HG02852 (cell line): ENCODE measurements at regions not wholly inside any gene's neighbourhood (a gene's known extent, or its start where the extent isn't known, plus 50 kb on each side); places are given as distances from the start of the nearest gene placed in this dataset.

Experiments used
- ATAC-seq: cut with Tn5 transposase; IDR thresholded peaks from one replicate; pipeline ENCODE4 v1.9.1; 2021; ENCODE audit warnings: mild to moderate bottlenecking, moderate library complexity; ENCODE audit not compliant: unreplicated experiment

DNA sequence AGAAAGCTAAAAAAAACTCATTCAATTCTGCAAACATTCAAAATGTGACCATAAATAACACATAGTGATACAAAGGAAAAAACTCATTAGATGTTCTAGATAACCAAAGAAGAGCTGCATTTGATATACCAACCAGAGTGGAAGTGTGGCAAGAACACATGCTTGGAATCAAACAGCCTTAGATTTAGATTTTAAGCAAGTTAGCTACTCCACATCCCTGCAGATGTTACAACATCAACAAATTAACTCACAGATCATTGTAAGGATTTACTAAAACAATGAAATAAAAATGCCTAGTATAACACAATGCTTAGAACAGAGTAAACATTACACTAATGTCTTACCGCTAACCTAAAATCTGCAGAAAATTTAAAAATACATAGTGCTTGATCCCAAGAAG lies 114.0 kb upstream of the AKIP1 start:
- ATAC-seq = no peak

DNA sequence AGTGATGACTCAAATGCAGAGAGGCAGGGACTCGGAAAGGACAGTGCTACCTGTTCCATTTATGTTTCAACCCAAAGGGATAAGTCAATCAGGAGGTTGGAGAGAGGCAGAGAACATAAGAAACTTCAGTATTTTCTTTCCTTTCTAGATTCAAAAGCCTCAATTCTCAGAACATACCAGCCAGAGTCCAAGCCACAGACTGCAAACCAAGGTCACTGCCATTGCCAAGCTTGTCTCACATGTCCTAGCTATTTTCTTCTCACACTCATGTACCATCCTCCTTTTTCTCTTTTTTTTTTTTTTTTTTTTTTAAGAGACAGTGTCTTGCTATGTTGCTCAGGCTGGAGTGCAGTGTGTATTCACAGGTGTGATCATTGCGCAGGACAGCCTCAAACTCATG lies 111.7 kb upstream of the AKIP1 start:
- ATAC-seq = no peak

DNA sequence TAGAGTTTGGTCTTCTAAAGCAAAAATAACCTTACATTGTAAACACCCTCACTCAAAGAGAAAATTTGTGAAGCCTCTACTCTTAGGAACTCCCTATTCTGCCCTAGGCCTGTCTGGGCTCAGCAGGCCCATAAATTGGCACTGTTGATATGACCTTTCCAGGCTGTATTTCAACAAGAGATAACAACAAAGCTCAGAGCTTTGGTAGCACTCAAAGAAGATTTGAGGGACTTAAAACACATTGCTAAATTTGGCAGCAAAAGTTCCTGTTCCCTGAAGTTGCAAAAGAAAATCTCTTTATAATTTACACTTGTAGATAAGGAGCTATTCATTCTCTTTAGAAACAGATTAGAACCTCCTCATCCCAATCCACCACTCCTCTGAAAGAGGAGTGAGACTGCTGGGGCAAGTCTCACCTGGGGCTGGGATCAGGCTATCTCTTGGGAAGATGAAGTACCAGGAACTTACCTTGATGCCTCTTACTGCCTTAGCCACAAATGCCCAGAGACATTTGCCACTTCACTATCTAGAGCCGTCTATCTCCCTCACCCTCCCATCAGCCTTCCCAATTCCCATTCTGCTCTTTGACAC lies 110.4 kb upstream of the AKIP1 start:
- ATAC-seq = no peak

DNA sequence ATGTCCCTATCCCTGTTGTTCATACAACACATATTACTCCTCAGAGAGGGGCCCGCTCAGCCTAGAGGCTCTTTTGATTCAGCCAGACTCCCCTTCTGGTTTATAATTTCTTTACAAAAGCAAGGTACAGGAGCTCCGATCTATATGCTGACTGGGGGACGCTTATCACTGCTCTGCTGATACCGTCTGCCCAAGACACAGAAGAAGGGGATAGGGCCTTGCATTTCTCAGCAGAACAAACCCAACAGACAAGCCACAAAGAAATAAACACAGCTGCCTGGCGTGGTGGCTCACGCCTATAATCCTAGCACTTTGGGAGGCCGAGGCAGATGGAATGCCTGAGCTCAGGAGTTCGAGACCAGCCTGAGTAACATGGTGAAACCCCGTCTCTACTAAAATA lies 109.9 kb upstream of the AKIP1 start:
- ATAC-seq = no peak

DNA sequence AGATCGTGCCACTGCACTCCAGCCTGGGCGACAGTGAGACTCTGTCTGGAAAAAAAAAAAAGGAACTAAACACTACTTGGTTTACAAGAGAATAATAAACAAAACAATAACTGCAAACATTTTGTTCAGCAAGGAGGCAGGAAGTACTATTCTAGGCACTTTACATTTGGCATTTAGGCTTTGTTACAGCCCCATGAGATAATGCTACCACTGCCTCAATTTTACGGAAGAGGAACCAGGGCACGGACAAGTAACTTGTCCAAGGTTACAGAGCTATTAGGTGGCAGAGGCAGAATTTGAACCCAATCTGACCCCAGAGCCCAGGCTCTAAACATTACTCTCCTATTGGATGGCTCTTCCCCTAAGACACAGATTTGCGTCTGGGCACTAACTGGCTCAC lies 108.7 kb upstream of the AKIP1 start:
- ATAC-seq = no peak

DNA sequence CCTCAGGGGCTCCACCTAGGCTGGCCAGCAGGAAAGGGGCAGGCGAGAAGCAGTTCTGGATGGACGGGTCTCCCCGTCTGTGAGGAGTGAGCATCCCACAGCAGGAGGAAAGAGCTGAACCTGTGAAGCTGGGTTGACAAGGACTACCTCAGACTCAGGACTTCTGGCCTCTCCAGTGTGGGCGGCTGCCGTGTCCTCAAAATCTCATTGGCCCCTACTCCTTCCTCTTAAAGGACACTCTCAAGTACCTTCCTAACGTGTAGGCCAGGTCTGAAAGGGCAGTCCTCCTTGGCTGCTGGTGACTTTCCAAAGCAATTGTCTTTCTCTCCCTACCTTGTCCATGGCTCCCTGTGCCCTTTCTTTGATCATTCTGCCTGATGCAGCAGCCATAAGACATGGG lies 107.0 kb upstream of the AKIP1 start:
- no peak for ATAC-seq

DNA sequence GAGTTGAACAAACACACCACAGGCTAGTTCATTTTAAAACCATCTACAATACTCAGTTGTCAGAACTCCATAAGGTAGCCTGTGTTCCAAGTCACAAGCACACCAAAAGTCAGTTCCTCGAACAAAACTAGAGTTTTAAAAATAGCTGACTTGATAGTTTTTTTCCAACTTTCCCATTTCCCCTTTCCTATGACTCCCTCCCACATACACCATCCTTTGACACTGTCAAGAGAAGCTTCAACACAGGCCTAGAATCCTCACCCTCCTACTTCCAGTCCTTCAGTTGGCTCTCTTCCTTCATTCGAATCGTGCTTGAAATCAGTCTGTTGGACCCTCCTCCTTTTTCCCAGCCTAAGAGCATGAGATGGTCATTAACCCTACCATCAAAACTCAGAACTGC lies 105.7 kb upstream of the AKIP1 start:
- ATAC-seq = no peak

DNA sequence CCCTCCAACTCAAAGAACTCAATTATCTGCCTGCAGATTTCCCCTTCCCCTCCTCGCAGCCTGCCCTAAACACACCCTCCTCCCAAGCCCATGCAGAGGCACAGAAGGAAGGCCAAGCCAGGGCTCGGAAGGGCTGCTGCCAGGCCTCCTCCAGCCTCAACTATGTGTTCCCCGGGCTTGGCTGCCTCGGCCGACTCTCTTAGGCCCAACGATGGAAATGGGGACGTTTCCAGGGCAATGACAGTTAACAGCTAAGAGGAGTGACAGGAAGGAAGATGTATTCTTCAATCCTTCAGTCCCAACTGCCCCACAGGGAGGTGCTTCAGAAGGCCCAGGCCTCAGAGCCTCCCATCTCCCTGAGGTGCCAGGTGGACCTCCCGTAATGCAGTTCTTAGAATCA lies 104.0 kb upstream of the AKIP1 start:
- no peak for ATAC-seq

DNA sequence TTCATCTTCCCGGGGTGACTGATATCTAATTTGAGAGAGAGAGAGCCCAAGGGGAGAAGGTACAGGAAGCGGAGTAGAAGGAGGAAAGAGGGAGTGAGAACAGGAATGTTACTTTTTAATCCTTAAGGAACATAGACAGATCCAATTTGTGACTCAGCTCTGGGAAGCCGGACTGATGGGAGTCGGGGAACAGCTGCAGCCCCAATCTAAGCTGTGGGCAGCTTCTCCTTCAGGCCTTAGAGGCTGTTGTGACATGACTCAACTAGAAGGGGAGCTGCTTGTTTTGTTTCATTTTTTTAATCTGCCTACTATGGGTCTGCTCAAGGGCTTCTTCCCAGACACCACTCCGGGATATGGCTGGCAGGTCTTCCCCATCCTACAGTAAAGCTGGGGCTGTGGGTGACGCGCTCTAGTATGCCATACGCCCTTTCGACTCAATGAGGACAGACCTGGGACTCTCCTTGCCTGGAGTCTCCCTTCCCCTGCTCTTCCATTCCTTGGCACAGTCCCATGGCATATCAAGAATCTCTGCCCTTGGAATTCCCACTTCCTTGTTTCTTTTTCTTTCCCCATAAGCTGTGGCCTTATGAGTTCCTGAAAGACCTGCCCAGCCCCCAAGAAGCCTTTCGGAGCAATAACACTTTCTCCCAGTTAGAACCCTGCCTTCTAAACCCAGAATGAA lies 103.3 kb upstream of the AKIP1 start:
- no peak for ATAC-seq

DNA sequence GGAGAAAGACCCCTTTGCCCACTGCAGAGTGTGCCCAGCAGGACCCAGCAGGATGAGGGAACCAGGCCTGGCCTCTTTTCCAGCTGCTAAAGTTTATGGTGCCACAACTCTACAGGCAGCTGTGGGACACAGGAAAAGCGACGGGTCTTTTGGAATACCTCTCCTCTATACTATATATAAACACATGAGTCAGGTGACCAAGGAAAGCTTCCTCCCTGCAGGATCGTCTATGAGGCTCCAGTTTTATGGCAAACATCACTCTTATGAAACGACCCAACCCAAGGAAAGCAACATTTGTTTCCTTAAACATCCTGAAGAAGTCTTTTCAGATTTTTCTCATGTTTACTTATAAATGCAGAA lies 102.8 kb upstream of the AKIP1 start:
- ATAC-seq = no peak

DNA sequence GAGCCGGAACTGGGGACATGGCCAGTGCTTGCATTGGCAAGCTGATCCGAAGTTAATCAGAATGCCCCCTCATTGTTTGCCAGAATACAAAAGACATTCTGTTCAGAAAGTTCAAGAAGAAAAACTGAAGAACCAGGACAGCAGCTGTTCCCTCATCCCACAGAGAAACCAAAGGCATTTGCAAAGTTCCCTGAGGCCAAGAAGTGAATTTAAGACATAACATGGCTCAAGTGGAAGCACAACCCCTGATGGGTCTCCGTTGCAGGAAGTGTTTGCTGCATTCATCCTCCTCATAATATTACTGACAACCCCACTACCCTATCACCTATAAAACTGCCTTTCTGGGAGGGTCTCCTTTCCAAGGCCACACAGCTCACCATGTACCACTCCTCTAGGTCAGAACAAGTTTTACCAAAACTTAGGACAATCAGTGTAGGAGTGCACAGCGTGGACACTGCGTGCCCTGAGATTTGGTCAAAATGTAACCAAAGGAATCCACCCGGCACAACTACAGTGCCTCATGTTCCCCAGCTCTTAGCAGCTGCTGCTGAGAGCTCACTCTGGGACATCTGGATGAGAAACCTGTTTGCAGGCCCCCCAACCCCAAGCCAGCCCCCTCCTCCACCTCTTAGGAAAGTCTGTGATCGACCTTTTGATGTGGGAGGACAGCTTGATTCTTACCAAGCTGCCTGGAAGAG lies 101.6 kb upstream of the AKIP1 start:
- ATAC-seq = no peak

DNA sequence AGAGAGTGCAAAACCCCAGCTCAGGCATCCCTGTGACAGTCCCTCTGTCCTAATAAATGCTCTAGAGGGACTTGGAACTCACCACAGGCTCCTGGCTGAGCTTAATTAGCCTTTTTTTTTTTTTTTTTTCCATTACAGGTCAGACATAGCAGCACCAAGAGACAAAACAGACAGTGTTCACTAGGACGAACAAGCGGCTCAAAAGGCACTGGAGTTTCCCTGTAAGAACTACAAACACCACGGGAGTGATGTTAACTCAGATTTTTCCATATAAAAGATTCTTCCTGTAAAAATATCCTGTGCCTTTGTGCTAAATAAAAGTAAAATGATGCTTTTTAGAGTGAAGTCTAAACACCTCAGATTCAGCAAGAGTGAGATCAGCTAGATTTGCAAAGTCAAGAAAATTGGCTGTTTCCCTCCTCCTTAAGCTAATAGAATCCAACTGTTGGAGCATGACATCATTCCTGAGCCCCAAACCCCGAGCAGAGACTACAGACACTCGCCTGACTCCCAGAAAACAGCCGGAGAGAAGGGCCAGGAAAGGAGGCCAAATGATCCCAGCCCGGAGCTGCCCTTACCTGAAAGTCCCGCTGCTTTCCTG lies 101.0 kb upstream of the AKIP1 start:
- no peak for ATAC-seq

DNA sequence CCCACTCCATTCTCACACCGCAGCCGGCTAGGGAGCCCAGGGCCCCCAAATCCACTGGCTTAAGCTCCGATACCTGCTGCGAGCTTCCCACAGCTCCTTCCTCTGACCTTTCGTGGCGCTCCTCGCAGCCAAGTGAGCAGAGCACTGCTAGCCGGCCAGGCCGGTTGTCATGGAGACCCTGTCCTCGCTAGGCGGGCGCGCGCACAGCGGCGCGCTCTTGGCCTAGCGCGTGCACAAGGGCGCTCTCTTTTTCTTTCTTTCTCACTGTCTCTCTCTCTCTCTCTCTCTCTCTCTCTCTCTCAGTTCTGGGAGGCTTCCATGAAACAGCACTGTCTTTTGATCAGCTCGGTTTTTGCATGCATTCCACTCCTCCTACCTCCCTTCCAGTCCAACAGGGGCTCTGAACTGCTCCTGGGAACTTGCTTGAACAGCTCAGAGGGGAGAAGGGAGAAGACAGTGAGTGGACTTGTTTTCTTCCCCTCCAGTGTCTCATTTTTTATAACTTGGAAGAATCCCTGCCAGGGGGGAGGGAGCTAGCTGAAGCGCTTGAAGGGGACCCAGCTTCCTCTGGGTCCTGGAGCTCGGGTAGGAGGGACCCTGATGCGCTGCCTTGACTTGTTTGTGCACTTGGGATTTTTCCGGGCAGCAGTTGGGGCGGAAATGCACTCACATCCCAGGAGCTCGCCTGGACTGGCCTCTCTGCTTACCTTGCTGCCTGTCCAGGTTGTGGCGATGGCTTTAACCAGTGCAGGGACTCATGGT lies 100.3 kb upstream of the AKIP1 start:
- no peak for ATAC-seq

DNA sequence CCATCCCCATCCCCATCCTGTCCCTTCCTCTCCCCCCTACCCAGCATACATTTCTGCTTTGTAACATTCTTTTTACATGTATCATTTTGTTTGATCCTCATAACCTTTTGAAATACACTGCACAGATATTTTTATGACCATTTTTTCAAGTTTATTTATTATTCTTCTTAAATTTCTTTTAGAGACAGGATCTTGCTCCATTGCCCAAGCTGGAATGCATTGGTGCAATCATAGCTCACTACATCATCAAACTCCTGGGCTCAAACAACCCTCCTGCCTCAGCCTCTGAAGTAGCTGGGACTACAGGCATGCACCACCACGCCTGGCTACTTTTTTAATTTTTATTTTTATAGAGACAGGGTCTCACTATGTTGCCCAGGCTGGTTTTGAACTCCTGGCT lies 99.4 kb upstream of the AKIP1 start:
- ATAC-seq = no peak

DNA sequence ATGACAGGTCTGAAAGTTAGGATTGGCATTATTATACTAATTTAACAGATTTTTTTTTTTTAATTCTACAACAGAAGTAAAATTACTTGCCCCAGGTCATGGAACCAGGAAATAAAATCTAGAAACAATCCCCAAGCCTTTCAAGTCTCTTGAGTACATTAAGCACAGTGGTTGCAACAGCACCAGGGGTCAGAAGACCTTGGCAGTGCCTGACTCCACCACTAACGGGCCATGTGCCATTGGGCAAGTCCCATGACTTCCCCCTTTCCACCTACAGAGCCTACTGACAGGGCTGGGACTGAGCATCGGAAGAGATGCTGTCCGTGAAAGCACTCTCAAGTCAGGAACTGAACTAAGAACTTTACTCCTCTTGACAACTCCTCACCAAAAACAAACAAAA lies 98.6 kb upstream of the AKIP1 start:
- no peak for ATAC-seq

DNA sequence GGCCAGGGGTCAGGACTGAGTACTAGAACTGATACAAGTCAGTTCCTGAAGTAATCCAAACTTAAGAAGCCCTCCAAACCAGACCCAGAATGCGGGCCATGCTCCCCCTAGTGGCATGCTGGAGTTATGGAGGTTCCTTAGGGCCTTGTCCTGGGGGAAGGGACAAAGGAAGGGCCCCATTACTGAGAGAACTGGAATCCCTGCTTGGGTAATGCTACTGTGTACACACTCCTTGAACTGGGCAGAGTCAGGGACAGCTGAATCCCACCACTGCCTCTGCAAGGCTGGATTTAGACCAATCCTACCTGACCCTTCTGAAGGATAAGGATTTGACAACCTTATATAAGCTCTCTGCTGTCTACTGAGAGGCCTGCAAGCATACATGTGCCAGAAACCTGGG lies 97.3 kb upstream of the AKIP1 start:
- no peak for ATAC-seq

DNA sequence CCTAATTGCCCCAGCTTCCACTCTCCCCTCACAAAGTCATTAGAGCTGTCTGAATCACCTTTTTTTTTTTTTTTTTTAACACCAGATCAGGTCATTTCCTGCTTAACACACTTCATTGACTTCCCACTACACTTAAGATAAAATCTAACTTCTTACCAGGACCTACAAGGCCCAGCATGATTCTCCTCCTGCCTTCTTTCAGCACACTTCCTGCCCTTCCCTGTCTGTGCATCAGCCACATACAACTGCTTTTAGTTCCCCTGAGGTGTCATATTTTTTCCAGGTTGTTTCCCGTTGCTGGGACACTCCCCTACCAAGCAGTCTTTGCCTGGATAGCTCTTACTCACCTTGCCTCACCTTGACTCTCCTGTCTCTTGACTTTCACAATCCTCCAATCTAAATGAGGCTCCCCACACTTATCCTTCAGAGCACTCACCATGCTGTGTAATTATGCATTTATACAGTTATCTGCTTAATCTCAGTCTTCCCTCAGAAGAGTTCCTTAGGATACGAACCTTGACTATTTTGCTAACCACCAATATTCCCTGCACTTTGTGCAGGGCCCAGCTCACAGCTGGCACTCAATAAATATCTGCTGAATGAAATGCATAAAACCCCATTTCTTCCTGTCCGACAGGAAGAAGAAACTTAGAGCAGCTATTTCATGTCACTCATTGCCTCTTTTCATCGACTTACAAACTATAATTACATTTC lies 96.6 kb upstream of the AKIP1 start:
- no peak for ATAC-seq

DNA sequence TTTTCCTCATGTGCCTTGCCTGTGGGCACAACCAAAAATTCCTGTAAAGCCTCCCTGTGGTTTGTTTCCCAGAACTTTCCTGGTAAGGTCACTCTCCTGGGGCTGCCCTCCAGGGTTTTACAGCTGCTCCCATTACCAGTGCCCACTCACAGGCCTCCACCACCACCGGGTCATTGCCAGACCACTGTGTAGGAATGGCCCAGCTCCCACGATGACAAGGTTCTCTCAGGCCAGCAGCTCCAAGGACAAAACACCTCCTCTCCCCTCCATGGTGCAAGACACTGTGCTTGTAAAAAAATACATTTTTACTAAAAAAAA lies 96.1 kb upstream of the AKIP1 start:
- no peak for ATAC-seq

DNA sequence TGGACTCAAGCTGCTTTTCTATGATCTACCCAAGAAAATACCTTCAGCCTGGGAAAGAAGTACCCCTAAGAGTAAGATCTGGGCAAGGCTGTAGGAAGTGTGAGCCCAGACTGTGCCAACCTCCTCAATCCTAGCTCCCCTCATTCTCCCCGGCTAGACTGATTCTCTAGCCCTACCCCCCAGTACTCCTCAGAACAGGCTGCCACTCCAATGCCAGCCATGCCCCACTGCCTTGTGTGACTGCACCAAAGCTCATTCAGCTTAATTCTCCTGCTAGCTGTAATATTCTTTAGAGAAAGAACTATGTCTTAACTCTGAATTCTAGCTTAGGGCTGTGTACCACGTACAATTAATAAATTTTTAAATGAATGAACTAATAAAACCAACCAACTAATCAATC lies 92.6 kb upstream of the AKIP1 start:
- ATAC-seq = no peak

DNA sequence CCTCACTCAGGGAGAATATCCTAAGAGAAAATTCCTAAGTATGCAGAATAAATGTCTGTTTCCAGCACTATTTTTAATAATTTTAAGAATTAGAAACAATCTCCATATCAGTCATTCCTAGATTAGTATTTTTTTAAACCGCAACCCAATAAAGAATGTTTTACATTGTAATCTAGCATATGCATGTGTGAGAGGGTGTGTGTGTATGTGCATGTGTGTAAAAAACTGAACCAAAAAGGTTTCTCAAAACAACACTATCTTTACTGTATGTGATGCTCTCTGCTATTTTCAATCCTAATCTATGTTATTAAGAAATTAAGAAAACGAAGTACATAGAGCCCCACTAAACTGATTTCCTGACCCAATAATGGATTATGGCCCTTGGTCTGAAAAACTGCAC lies 90.6 kb upstream of the AKIP1 start:
- ATAC-seq = no peak

DNA sequence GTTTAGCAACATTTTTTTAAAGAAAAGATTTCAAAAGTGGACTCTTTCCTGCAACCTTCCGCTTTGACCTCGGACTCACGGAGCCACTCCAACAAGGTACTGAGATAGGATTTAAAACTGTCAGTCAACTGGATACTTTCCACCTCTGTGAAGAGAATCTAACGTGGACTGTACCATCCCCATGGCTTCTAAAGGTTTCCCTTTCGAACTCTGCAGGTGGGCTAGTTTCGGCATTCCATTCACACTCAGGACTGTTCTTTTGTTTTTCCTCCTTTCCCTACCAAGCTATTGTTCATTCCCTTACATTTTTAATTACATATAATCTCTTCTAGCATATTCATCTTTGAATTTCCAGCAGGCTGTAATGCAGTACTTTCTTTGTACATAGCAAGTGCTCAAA lies 88.5 kb upstream of the AKIP1 start:
- ATAC-seq = no peak
